ENCODE measurements at regions not wholly inside any gene's neighbourhood (a gene's known extent, or its start where the extent isn't known, plus 50 kb on each side); places are given as distances from the start of the nearest gene placed in this dataset.

- Histone ChIP-seq H3K27ac (ENCODE audit: low read depth in 1 of 2, low read length in 1 of 2) (no peak overlapping the region), H3K4me1 (ENCODE audit: control insufficient read depth in 2 of 2, insufficient read depth in 2 of 2, low read length in 2 of 2) (no peaks in the 10 kb centered on the region), H3K4me3 (ENCODE audit: low read length in 2 of 2) (no peak overlapping the region), H3K36me3 (ENCODE audit: control insufficient read depth in 2 of 2, insufficient read depth in 2 of 2, low read length in 1 of 2) (no peaks in the 10 kb centered on the region), H3K9me3 (ENCODE audit: control insufficient read depth in 2 of 2, insufficient read depth in 1 of 2, low read length in 1 of 2) (no peaks in the 10 kb centered on the region), H3K27me3 (ENCODE audit: control insufficient read depth in 2 of 2, insufficient read depth in 1 of 2, low read length in 1 of 2) (no peaks in the 10 kb centered on the region)
- WGBS = 73% methylated on average over 5 of the region's 5 CpGs
- DNase-seq (ENCODE audit: low read depth in 6 of 9, low spot score in 9 of 9) = no peak
These were observed 57.2 kb upstream of the SMAD6 start for GRCh38 chr15:66644869-66645268.

DNA sequence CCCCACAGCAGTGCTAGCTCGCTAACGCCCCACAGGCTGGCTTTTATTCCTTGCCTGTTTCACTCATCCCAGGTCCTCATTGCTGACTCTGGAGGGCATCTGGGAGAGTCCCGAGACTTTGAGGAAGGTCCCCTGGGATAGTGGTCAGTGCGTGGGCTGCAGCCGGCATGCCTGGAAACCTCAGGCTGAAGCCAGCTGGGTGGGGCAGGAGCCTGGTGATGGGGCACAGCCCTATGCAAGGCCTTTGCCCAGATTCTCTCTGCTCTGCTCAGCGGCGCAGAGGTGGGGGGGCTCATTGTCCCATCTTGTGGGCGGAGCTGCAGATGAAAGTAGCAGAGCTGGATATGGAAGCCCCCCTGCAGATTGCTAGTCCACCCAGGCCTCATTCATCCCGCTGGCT is 55.7 kb upstream of the SMAD6 start:
- no peaks in the 10 kb centered on the region for H3K36me3 ChIP-seq (ENCODE audit: control insufficient read depth in 2 of 2, insufficient read depth in 2 of 2, low read length in 1 of 2)
- H3K27me3 ChIP-seq (ENCODE audit: control insufficient read depth in 2 of 2, insufficient read depth in 1 of 2, low read length in 1 of 2) = no peaks in the 10 kb centered on the region
- H3K4me3 ChIP-seq (ENCODE audit: low read length in 2 of 2) = no peak overlapping the region
- WGBS = 91% methylated on average over 9 of the region's 9 CpGs
- H3K27ac ChIP-seq (ENCODE audit: low read depth in 1 of 2, low read length in 1 of 2) = no peak overlapping the region
- no peaks in the 10 kb centered on the region for H3K9me3 ChIP-seq (ENCODE audit: control insufficient read depth in 2 of 2, insufficient read depth in 1 of 2, low read length in 1 of 2)
- no peaks in the 10 kb centered on the region for H3K4me1 ChIP-seq (ENCODE audit: control insufficient read depth in 2 of 2, insufficient read depth in 2 of 2, low read length in 2 of 2)
- DNase-seq (ENCODE audit: low read depth in 6 of 9, low spot score in 9 of 9) = no peak

GRCh38 chr15:66646799-66647198 is 55.2 kb upstream of the SMAD6 start:
- Histone ChIP-seq H3K27ac (ENCODE audit: low read depth in 1 of 2, low read length in 1 of 2) (no peak overlapping the region), H3K4me1 (ENCODE audit: control insufficient read depth in 2 of 2, insufficient read depth in 2 of 2, low read length in 2 of 2) (no peaks in the 10 kb centered on the region), H3K27me3 (ENCODE audit: control insufficient read depth in 2 of 2, insufficient read depth in 1 of 2, low read length in 1 of 2) (no peaks in the 10 kb centered on the region), H3K4me3 (ENCODE audit: low read length in 2 of 2) (no peak overlapping the region), H3K36me3 (ENCODE audit: control insufficient read depth in 2 of 2, insufficient read depth in 2 of 2, low read length in 1 of 2) (no peaks in the 10 kb centered on the region), H3K9me3 (ENCODE audit: control insufficient read depth in 2 of 2, insufficient read depth in 1 of 2, low read length in 1 of 2) (no peaks in the 10 kb centered on the region)
- DNase-seq (ENCODE audit: low read depth in 6 of 9, low spot score in 9 of 9) = no peak

GRCh38 chr15:66647358-66647757 is 54.7 kb upstream of the SMAD6 start:
- Histone ChIP-seq H3K36me3 (ENCODE audit: control insufficient read depth in 2 of 2, insufficient read depth in 2 of 2, low read length in 1 of 2) (no peaks in the 10 kb centered on the region), H3K9me3 (ENCODE audit: control insufficient read depth in 2 of 2, insufficient read depth in 1 of 2, low read length in 1 of 2) (no peaks in the 10 kb centered on the region), H3K27me3 (ENCODE audit: control insufficient read depth in 2 of 2, insufficient read depth in 1 of 2, low read length in 1 of 2) (no peaks in the 10 kb centered on the region), H3K27ac (ENCODE audit: low read depth in 1 of 2, low read length in 1 of 2) (no peak overlapping the region), H3K4me3 (ENCODE audit: low read length in 2 of 2) (no peak overlapping the region), H3K4me1 (ENCODE audit: control insufficient read depth in 2 of 2, insufficient read depth in 2 of 2, low read length in 2 of 2) (no peaks in the 10 kb centered on the region)
- no peak for DNase-seq (ENCODE audit: low read depth in 6 of 9, low spot score in 9 of 9)
- 91% methylated on average over 16 of the region's 16 CpGs for WGBS

- Histone ChIP-seq H3K27ac (ENCODE audit: low read depth in 1 of 2, low read length in 1 of 2) (no peak overlapping the region), H3K4me3 (ENCODE audit: low read length in 2 of 2) (no peak overlapping the region)
These were observed 53.4 kb upstream of the SMAD6 start for GRCh38 chr15:66648588-66648987.

DNA sequence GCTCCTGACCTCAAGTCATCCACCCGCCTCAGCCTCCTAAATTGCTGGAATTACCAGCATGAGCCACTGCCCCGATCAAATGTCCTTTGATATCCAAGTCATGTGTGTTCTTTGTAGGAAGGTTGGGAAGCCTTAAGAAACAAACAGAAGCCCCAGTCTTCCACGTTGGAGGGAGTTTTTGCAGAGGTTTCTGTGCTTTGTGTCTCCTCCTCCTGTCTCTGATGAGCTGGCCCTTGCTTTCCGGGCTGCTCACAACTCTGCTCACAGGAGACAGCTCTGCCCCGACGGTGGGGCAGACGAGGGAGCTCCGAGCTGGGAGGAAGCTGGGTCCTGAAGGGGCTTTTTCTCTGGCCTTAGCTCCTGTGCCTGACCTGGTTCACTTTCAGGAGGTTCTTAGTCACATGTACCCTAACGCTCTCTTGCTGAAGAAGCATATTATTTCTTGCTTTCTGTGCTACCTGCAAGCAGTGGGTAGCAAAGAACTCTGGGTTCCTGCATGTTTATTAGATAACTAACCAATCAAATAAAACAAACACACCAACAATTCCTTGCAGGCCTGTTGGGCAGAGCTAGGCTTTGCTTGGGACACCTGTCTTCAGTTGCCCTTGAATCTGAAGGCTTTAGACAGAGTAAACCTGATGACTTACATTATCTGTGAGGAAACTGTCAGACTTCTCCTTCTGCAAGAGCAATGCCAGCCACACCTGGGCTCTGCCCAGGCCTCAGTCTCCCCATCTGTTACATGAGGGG is 52.6 kb upstream of the SMAD6 start:
- 92% methylated on average over 9 of the region's 9 CpGs for WGBS
- no peaks in the 10 kb centered on the region for H3K36me3 ChIP-seq (ENCODE audit: control insufficient read depth in 2 of 2, insufficient read depth in 2 of 2, low read length in 1 of 2)
- H3K27ac ChIP-seq (ENCODE audit: low read depth in 1 of 2, low read length in 1 of 2) = no peak overlapping the region
- H3K27me3 ChIP-seq (ENCODE audit: control insufficient read depth in 2 of 2, insufficient read depth in 1 of 2, low read length in 1 of 2) = peaks cover 0 to under 1% of the 10 kb centered on the region in 2 donors
- H3K4me3 ChIP-seq (ENCODE audit: low read length in 2 of 2) = no peak overlapping the region
- no peak for DNase-seq (ENCODE audit: low read depth in 6 of 9, low spot score in 9 of 9)
- H3K4me1 ChIP-seq (ENCODE audit: control insufficient read depth in 2 of 2, insufficient read depth in 2 of 2, low read length in 2 of 2) = no peaks in the 10 kb centered on the region
- H3K9me3 ChIP-seq (ENCODE audit: control insufficient read depth in 2 of 2, insufficient read depth in 1 of 2, low read length in 1 of 2) = no peaks in the 10 kb centered on the region

More at GRCh38 chr15:66648588-66648987, 53.4 kb upstream of the SMAD6 start:
- 83% methylated on average over 3 of the region's 3 CpGs for WGBS
- Histone ChIP-seq H3K27me3 (ENCODE audit: control insufficient read depth in 2 of 2, insufficient read depth in 1 of 2, low read length in 1 of 2) (no peaks in the 10 kb centered on the region), H3K4me1 (ENCODE audit: control insufficient read depth in 2 of 2, insufficient read depth in 2 of 2, low read length in 2 of 2) (no peaks in the 10 kb centered on the region), H3K9me3 (ENCODE audit: control insufficient read depth in 2 of 2, insufficient read depth in 1 of 2, low read length in 1 of 2) (no peaks in the 10 kb centered on the region), H3K36me3 (ENCODE audit: control insufficient read depth in 2 of 2, insufficient read depth in 2 of 2, low read length in 1 of 2) (no peaks in the 10 kb centered on the region)
- DNase-seq (ENCODE audit: low read depth in 6 of 9, low spot score in 9 of 9) = no peak

- Histone ChIP-seq H3K4me1 (ENCODE audit: control insufficient read depth in 2 of 2, insufficient read depth in 2 of 2, low read length in 2 of 2) (peaks cover 0 to 4% of the 10 kb centered on the region in 2 donors), H3K9me3 (ENCODE audit: control insufficient read depth in 2 of 2, insufficient read depth in 1 of 2, low read length in 1 of 2) (no peaks in the 10 kb centered on the region), H3K27me3 (ENCODE audit: control insufficient read depth in 2 of 2, insufficient read depth in 1 of 2, low read length in 1 of 2) (peaks cover 0 to 5% of the 10 kb centered on the region in 2 donors), H3K4me3 (ENCODE audit: low read length in 2 of 2) (no peak overlapping the region), H3K36me3 (ENCODE audit: control insufficient read depth in 2 of 2, insufficient read depth in 2 of 2, low read length in 1 of 2) (no peaks in the 10 kb centered on the region), H3K27ac (ENCODE audit: low read depth in 1 of 2, low read length in 1 of 2) (no peak overlapping the region)
- 94% methylated on average over 5 of the region's 5 CpGs for WGBS
- DNase-seq (ENCODE audit: low read depth in 6 of 9, low spot score in 9 of 9) = no peak
These were observed 51.6 kb upstream of the SMAD6 start for GRCh38 chr15:66650433-66650832.

DNA sequence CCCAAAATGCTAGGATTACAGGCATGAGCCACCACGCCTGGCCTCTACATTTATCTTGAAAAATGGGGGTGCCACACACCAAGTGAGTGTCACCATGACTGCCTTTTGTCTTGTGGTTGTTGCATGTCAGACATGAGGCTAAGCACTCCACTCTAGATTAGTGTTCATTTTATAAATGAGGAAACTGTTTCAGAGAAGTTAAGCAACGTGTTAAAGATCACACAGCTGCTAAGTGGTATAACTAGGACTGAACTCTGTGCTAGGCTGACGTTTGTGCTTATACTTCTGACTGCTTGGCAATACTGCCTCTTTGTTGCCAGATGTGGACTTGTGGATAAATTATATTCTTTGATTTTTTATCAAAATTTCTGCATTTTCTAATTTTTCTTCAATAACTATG is 50.8 kb upstream of the SMAD6 start:
- Histone ChIP-seq H3K27ac (ENCODE audit: low read depth in 1 of 2, low read length in 1 of 2) (no peak overlapping the region), H3K9me3 (ENCODE audit: control insufficient read depth in 2 of 2, insufficient read depth in 1 of 2, low read length in 1 of 2) (no peaks in the 10 kb centered on the region), H3K27me3 (ENCODE audit: control insufficient read depth in 2 of 2, insufficient read depth in 1 of 2, low read length in 1 of 2) (peaks cover 0 to 6% of the 10 kb centered on the region in 2 donors), H3K36me3 (ENCODE audit: control insufficient read depth in 2 of 2, insufficient read depth in 2 of 2, low read length in 1 of 2) (no peaks in the 10 kb centered on the region), H3K4me3 (ENCODE audit: low read length in 2 of 2) (no peak overlapping the region), H3K4me1 (ENCODE audit: control insufficient read depth in 2 of 2, insufficient read depth in 2 of 2, low read length in 2 of 2) (peaks cover 0 to 12% of the 10 kb centered on the region in 2 donors)
- WGBS = 95% methylated on average over 3 of the region's 3 CpGs
- no peak for DNase-seq (ENCODE audit: low read depth in 6 of 9, low spot score in 9 of 9)

- no peaks in the 10 kb centered on the region for H3K36me3 ChIP-seq (ENCODE audit: control insufficient read depth in 2 of 2, insufficient read depth in 2 of 2, low read length in 1 of 2)
- DNase-seq (ENCODE audit: low read depth in 6 of 9, low spot score in 9 of 9) = no peak
- H3K27me3 ChIP-seq (ENCODE audit: control insufficient read depth in 2 of 2, insufficient read depth in 1 of 2, low read length in 1 of 2) = peaks cover 0 to 6% of the 10 kb centered on the region in 2 donors
- 92% methylated on average over 5 of the region's 5 CpGs for WGBS
- H3K27ac ChIP-seq (ENCODE audit: low read depth in 1 of 2, low read length in 1 of 2) = no peak overlapping the region
- no peak overlapping the region for H3K4me3 ChIP-seq (ENCODE audit: low read length in 2 of 2)
- H3K9me3 ChIP-seq (ENCODE audit: control insufficient read depth in 2 of 2, insufficient read depth in 1 of 2, low read length in 1 of 2) = no peaks in the 10 kb centered on the region
- H3K4me1 ChIP-seq (ENCODE audit: control insufficient read depth in 2 of 2, insufficient read depth in 2 of 2, low read length in 2 of 2) = peaks cover 0 to 12% of the 10 kb centered on the region in 2 donors
These were observed 50.0 kb upstream of the SMAD6 start for GRCh38 chr15:66651913-66652642.
